SJCRH30 (cell line): ENCODE measurements at regions not wholly inside any gene's neighbourhood (a gene's known extent, or its start where the extent isn't known, plus 50 kb on each side); places are given as distances from the start of the nearest gene placed in this dataset.

Experiments used
- DNase-seq, 2 experiments: peaks; one replicate each; pipeline ENCODE4 v3.0.0-alpha.2; 2015 to 2020
- H3K27ac ChIP-seq: fragments of 250-450 bp; sonication (Bioruptor Pico); 2 replicates; pipeline ENCODE4 v1.5.1; 2020; ENCODE audit warnings: mild to moderate bottlenecking, moderate library complexity
- H3K27me3 ChIP-seq: fragments of 250-450 bp; sonication (Bioruptor Pico); 2 replicates; pipeline ENCODE4 v1.5.1; 2020; ENCODE audit warnings: mild to moderate bottlenecking, moderate library complexity
- H3K36me3 ChIP-seq: fragments of 250-450 bp; sonication (Bioruptor Pico); 2 replicates; pipeline ENCODE4 v1.5.1; 2020; ENCODE audit warnings: mild to moderate bottlenecking, moderate library complexity
- H3K4me1 ChIP-seq: fragments of 250-450 bp; sonication (Bioruptor Pico); 2 replicates; pipeline ENCODE4 v1.5.1; 2020; ENCODE audit warnings: mild to moderate bottlenecking, moderate library complexity
- H3K4me3 ChIP-seq: fragments of 250-450 bp; sonication (Bioruptor Pico); 2 replicates; pipeline ENCODE4 v1.5.1; 2020; ENCODE audit warnings: mild to moderate bottlenecking, moderate library complexity
- H3K9me3 ChIP-seq: fragments of 250-450 bp; sonication (Bioruptor Pico); replicated peaks from 2 replicates; pipeline ENCODE4 v1.5.1; 2020; ENCODE audit warnings: mild to moderate bottlenecking, moderate library complexity

DNA sequence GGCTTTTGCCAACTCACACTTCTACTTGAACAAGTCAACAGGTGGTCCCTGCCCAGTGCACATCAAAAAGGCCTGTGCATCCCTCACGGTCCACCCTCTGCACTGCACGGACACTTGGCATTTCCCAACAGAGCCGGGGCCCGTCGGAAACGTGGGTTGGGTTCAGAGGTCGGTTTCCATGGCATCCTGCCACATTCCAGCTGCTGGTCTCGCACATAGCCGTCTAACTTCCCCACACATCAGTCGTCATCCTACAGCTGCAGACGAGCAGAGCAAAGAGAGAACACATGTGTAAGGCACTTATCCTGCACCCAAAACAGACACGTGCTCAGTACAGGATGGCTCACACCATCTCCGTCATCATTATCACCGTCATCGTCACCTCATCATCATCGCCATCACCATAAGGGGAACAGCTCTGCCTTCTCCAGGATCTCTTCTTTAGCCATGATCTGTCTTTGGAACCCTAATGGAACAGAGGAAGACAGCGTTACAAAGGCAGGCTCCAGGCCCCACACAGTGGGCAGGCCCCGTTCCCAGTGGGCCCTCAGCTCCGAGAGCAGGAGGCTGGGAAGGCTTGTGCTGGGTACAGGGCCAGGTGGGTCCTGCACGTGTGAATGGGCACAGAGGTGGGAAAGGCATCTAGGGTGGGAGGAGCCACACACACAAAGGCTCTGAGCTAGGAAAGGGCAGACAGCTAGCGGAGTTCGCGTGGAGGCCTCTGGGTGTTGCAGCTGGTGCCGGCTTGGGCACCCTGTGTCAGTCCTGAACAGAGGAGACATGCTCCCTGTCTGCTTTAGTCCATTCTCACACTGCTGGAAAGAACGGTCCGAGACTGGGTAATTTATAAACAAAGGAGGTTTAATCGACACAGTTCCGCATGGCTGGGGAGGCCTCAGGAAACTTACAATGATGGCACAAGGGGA is 170.8 kb upstream of the SOX1 start:
- Histone ChIP-seq H3K27me3 (no peaks in the 10 kb centered on the region; the same call in 1 of the 2 replicates), H3K4me3 (no peak overlapping the region), H3K9me3 (no peaks in the 10 kb centered on the region), H3K4me1 (no peaks in the 10 kb centered on the region), H3K27ac (no peak overlapping the region), H3K36me3 (no peaks in the 10 kb centered on the region)
- no peak for DNase-seq

DNA sequence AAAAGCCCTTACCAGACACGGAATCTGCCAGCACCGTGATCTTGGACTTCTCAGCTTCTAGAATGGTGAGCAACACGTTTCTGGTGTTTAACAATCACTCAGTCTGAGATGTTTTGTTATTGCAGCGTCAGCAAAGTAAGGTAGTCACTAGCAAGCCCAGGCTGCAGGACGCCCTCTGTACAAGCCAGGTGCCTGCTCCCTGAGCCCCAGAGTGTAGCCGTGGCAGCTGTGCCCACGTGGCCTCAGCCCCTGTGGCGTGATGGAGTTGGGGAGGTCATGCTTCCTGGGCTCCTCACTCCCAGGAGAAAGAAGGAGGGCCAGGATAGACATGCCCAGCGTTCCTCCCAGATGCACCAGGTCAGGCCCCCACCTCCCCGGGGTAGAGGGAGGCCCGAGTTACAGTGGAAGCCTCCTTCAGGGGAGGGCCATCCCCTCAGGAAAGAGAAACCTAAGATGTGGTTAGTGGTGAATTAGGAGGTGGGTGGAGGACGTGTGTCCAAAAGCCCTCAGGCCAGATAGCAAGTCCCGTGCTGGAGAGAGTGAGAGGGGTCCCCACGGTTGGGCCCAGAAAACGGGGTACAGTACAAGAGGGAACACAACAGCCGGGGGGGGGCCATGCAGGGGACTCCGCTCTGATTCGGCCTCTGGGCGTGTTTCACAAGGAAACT is 169.6 kb upstream of the SOX1 start:
- no peaks in the 10 kb centered on the region for H3K36me3 ChIP-seq
- DNase-seq, result no peak
- no peak overlapping the region for H3K4me3 ChIP-seq
- no peaks in the 10 kb centered on the region; the same call in 1 of the 2 replicates for H3K27me3 ChIP-seq
- H3K9me3 ChIP-seq, result no peaks in the 10 kb centered on the region
- H3K27ac ChIP-seq, result no peak overlapping the region
- H3K4me1 ChIP-seq, result no peaks in the 10 kb centered on the region

DNA sequence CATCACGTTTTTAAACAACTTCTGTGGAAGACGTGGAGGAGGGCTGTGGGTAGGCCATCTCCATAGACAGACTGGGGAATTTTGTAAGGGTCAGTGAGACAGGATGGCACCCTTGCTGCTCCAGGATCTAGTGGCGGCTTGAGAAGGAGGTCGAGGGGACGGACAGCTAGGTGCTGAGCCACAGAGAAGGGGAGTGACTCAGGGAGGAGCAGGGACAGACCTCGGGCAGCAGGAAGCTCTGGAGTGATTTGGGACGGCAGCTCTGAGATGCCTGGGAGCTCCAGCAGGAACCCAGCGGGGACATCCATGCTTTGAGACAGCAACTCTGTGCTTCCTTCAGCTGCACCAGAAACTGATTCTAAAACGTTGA is 169.1 kb upstream of the SOX1 start:
- no peak overlapping the region for H3K27ac ChIP-seq
- no peak for DNase-seq
- no peak overlapping the region for H3K4me3 ChIP-seq
- H3K4me1 ChIP-seq, result no peaks in the 10 kb centered on the region
- no peaks in the 10 kb centered on the region; the same call in 1 of the 2 replicates for H3K27me3 ChIP-seq
- H3K36me3 ChIP-seq, result no peaks in the 10 kb centered on the region
- H3K9me3 ChIP-seq, result no peaks in the 10 kb centered on the region

DNA sequence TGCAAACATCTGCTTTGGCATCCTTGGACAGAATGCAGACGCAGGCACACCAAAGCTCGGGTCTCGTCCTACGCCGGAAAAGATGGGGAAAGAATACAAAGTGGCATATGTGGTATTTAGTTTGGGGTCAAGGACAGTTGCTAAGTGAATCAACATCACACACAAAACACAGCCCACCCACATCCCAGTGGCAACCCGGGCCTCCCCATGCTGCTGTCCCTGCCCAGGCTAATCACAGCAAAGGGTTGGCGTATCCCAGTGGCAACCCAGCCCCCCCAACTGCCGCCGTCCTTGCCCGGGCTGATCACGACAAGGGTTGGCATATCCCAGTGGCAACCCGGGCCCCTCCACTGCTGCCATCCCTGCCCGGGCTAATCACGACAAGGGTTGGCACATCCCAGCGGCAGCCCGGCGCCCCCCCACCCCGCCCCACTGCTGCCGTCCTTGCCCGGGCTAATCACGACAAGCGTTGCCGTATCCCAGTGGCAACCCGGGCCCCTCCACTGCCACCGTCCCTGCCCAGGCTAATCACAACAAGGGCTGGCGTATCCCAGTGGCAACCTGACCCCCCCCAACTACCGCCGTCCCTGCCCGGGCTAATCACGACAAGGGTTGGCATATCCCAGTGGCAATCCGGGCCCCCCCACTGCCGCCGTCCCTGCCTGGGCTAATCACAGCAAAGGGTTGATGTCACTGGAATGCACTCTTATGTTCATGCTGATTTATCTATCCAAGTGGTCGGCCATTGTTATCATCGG is 167.8 kb upstream of the SOX1 start:
- Histone ChIP-seq H3K4me3 (no peak overlapping the region), H3K27me3 (no peaks in the 10 kb centered on the region; the same call in 1 of the 2 replicates), H3K36me3 (no peaks in the 10 kb centered on the region), H3K9me3 (no peaks in the 10 kb centered on the region), H3K4me1 (no peaks in the 10 kb centered on the region), H3K27ac (no peak overlapping the region)
- no peak for DNase-seq

DNA sequence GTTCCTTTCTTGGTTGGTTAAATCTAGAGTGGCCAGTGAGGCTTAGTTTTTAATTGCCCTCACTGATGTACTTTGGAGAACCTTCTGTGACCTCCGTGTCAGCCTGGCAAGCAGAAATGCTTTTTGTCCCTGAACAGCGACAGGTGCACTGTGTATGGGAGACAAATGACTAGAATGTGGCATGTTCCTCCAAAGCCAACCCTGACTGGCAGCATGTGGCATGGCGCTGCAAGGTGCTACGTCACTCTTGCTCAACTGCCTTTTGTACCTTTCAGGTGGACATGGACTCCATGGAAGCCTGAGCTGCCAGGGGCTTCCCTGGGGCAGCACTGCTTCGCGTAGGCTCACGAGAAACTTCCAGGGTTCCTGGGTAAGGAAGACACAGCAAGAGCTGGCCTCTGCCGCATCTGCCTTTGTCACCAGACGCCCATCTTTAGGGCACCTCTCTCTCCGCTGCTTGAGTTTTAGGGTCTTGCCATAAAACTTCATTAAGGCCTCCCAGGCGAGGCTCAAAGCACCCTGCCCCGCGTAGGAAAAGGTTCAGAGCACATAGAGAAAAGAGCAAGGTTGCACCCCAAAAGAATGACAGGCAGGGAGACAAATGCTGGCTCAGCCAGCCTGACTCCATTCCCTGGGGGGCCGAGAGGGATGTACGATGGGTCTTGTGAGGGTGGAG is 167.1 kb upstream of the SOX1 start:
- H3K27ac ChIP-seq, result no peak overlapping the region
- no peaks in the 10 kb centered on the region for H3K4me1 ChIP-seq
- no peaks in the 10 kb centered on the region for H3K9me3 ChIP-seq
- H3K27me3 ChIP-seq, result no peaks in the 10 kb centered on the region; the same call in 1 of the 2 replicates
- no peaks in the 10 kb centered on the region for H3K36me3 ChIP-seq
- no peak for DNase-seq
- no peak overlapping the region for H3K4me3 ChIP-seq

DNA sequence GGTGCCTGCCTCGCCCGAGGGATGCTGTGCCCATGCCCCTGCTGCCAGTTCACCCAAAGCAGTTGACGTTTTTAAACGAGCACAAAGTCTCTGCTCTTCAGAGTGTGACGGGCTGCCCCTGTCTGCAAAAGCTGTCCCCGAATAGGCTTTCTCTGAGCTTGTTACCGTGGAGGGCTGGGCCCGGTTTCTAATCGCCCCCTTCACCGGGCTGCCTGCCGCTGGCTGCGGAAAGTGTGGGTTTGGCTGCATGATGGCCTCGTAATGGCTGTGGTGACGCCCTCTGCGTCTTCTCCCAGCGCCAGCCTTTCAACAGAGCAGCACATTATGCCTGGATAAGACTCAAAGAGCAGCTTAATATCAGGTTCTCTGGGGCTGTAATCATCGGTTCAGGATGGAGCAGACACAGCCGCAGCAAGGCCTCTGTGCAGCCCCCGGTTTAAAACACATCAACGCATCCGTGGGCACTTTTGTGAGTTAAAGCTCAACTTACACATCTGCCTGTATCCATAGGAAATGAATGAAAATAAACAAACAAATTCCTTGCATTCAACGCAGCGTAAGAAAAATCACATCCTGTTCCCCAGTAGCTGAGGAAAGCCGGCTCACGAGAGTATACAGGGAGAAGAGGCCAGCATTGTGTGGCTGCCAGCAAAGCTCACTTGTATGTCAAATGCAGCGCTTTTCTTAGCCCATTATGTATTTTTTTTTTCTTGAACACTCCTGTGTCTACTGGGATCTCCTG is 166.4 kb upstream of the SOX1 start:
- Histone ChIP-seq H3K4me1 (no peaks in the 10 kb centered on the region), H3K9me3 (no peaks in the 10 kb centered on the region), H3K36me3 (no peaks in the 10 kb centered on the region), H3K4me3 (no peak overlapping the region), H3K27ac (no peak overlapping the region), H3K27me3 (no peaks in the 10 kb centered on the region; the same call in 1 of the 2 replicates)
- peak in 1 of 2 experiments; percentile 9 for DNase-seq

DNA sequence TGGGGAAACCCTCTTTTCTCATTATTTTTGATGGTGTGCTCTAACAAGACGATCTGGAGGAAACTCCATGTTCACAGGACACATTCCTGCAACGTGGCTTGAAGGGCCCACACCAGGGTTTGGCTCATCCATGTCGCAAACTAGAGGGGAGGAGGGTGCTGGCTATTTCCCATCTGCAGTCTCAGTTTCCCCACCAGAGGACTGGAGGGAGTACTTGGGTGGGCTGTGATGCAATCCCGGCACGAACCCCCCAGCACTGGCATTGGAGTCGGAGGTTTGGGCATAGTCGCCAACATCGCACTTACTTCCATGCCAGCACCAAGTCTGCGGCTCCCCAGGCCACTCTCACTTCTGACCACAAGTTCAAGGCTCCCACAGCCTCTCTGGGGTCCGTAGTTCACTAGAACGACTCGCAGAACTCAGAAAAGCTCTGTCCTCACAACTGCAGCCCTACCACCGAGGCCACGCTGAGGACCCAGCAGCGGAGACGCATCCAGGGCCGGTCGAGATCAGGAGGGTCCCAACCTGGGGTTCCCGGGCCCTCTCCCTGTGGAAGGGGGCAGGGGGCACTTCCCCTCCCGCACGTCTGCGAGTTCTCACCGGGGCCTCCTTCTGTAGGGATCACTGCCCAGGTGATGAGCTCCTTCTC is 165.6 kb upstream of the SOX1 start:
- Histone ChIP-seq H3K27me3 (no peaks in the 10 kb centered on the region; the same call in 1 of the 2 replicates), H3K27ac (no peak overlapping the region), H3K4me3 (no peak overlapping the region), H3K9me3 (no peaks in the 10 kb centered on the region), H3K4me1 (no peaks in the 10 kb centered on the region), H3K36me3 (no peaks in the 10 kb centered on the region)
- no peak for DNase-seq

DNA sequence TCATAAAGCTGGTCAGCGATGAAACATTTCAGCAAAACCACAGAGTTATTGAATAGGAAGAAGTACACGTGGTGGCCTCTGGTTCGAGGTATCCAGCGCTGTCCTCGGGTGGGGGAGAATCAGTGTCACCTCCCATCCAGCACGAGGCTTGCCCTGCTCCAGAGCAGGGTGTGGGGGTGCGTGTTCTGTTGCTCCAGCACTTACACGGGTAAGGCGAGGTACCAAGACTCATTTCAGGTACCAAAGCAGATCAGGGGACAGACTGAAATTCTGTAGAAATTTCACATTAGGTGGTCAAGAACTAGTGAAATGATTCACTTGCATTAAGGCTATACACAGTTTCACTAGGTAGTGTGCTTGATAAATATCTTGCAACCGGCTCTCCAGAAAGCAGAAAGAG is 164.2 kb upstream of the SOX1 start:
- H3K9me3 ChIP-seq, result no peaks in the 10 kb centered on the region
- no peaks in the 10 kb centered on the region for H3K4me1 ChIP-seq
- H3K36me3 ChIP-seq, result no peaks in the 10 kb centered on the region
- H3K27me3 ChIP-seq, result no peaks in the 10 kb centered on the region; the same call in 1 of the 2 replicates
- no peak for DNase-seq
- no peak overlapping the region for H3K4me3 ChIP-seq
- no peak overlapping the region for H3K27ac ChIP-seq

DNA sequence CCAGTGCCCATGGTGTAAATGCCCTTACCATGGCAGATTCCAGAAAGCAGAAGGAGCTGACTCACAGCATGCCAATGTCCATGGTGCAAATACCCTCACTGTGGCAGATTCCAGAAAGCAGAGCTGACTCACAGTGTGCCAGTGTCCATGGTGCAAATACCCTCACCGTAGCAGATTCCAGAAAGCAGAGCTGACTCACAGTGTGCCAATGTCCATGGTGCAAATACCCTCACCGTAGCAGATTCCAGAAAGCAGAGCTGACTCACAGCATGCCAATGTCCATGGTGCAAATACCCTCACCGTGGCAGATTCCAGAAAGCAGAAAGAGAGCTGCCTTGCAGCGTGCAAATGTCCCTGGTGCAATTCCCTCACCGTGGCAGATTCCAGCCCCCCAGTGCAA is 163.8 kb upstream of the SOX1 start:
- Histone ChIP-seq H3K4me3 (no peak overlapping the region), H3K4me1 (no peaks in the 10 kb centered on the region), H3K27ac (no peak overlapping the region), H3K27me3 (no peaks in the 10 kb centered on the region; the same call in 1 of the 2 replicates), H3K36me3 (no peaks in the 10 kb centered on the region), H3K9me3 (no peaks in the 10 kb centered on the region)
- DNase-seq, result no peak

DNA sequence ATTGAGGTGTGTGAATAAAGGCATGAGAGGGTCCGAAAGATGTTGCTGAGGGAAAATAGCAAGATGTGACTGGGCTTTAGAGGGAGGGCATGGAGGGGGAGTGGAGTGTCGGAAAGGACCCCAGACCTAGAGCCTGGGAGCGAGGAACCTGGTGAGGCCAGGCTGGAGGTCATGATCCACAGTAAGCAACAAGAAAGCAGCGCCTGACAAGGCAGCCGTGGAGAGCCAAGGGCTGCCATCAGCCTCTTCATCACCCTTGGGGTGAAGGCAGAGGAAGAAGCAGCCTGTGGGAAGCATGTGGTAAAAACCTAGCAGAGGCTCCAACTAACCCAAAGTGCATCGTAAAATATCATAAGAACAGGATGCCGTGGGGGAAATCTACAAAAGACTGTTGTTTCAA is 162.8 kb upstream of the SOX1 start:
- no peaks in the 10 kb centered on the region; the same call in 1 of the 2 replicates for H3K27me3 ChIP-seq

DNA sequence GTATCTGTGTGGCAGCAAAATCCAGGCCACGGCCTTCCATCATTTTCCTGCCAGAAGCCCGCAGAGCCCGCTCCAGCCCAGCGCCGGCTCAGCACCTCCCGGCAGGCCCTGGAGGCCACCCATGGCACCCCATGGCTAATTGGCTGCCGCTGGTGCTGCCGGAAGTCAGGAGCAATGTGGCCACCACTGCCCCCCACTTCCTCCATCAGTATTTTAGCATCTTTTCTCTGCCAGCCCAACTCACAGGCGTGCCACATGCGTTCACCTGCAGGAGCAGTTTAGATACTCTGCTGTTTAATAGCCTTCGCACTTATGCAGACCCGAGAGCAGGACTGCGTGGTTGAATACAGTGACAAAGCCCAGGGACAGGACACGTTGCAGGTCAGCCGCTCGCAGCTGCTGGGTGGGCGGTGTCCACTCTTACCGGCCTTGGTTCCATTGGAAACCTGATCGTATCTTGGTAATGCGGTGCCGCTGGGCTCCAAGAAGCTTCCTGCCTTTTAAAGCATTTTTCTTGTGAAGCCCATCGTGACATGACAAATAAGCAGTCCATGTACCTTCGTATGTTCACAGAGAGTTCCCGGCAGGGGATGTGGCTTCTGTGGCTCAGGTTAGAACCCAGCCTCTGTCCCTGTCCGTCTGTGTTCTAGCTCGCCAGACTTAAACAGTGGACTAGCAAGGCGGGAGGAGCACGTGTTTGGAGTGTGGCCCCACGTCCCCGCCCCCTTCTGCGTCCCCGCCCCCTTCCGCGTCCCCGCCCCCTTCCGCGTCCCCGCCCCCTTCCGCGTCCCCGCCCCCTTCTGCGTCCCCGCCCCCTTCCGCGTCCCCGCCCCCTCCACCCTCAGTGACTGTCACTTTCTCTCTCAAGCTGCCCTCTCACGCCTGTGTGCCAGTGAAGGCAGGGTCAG is 162.0 kb upstream of the SOX1 start:
- no peak overlapping the region for H3K4me3 ChIP-seq
- no peaks in the 10 kb centered on the region; the same call in 1 of the 2 replicates for H3K27me3 ChIP-seq
- DNase-seq, result no peak
- no peaks in the 10 kb centered on the region for H3K9me3 ChIP-seq
- H3K4me1 ChIP-seq, result no peaks in the 10 kb centered on the region
- no peak overlapping the region for H3K27ac ChIP-seq
- H3K36me3 ChIP-seq, result no peaks in the 10 kb centered on the region

More for the DNA sequence above, 162.8 kb upstream of the SOX1 start:
- no peak overlapping the region for H3K27ac ChIP-seq
- no peaks in the 10 kb centered on the region for H3K9me3 ChIP-seq
- no peaks in the 10 kb centered on the region for H3K36me3 ChIP-seq
- no peak for DNase-seq
- H3K4me3 ChIP-seq, result no peak overlapping the region
- no peaks in the 10 kb centered on the region for H3K4me1 ChIP-seq

DNA sequence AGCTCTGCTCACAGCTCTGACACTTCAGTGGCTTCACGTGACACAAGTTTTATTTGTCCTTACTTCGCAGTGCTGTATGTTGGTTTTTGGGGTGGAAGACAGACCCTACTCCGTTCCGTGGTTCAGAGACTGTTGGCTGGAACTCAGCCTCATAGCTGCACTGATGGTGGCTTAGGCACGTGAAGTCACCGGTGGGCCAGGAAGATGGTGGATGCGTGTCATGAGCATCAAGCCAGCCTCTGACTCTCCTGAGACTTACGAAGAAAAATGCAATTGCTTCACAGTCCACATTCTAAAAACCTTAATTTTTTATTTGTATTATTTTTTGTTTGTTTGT is 161.4 kb upstream of the SOX1 start:
- H3K36me3 ChIP-seq, result no peaks in the 10 kb centered on the region
- no peak for DNase-seq
- no peak overlapping the region for H3K27ac ChIP-seq
- H3K9me3 ChIP-seq, result no peaks in the 10 kb centered on the region
- no peaks in the 10 kb centered on the region for H3K4me1 ChIP-seq
- no peak overlapping the region for H3K4me3 ChIP-seq
- H3K27me3 ChIP-seq, result no peaks in the 10 kb centered on the region

DNA sequence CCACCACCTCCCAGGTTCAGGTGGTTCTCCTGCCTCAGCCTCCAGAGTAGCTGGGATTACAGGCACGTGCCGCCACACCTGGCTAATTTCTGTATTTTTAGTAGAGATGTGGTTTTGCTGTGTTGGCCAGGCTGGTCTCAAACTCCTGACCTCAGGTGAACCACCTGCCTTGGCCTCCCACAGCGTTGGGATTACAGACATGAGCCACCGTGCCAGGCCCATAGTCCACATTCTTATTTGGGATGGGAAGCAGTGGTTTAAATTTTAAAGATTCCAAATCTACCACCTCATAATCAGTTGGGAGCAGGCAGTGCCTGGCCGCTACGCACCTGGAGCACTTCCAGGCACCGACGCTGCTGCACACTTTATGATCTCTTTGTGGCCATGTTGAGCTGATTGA is 160.6 kb upstream of the SOX1 start:
- no peak overlapping the region for H3K4me3 ChIP-seq
- no peaks in the 10 kb centered on the region for H3K36me3 ChIP-seq
- no peaks in the 10 kb centered on the region for H3K27me3 ChIP-seq
- DNase-seq, result no peak
- no peak overlapping the region for H3K27ac ChIP-seq
- no peaks in the 10 kb centered on the region for H3K4me1 ChIP-seq
- H3K9me3 ChIP-seq, result no peaks in the 10 kb centered on the region
